ENCODE measurements at regions not wholly inside any gene's neighbourhood (a gene's known extent, or its start where the extent isn't known, plus 50 kb on each side); places are given as distances from the start of the nearest gene placed in this dataset.
"Not testable (repeated sequence)": the region's sequence is repeated elsewhere in the genome, so short reads cannot be mapped to it uniquely, and the experiment has no call there.

DNA sequence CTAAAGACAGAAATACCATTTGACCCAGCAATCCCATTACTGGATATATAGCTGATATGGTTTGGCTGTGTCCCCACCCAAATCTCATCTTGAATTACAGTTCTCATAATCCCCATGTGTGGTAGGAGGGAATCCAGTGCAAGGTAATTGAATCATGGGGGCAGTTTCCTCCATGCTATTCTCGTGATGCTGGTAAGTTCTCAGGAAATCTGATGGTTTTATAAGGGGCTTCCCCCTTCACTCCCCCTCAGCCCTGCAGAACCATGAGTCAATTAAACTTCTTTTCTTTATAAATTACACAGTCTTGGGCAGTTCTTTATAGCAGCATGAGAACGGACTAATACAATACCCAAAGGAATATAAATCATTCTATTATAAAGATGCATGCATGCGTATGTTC lies 184.6 kb upstream of the NR3C1 start:
- not testable (repeated sequence) for DNase-seq (ENCODE audit: low read depth in 2 of 2)

DNA sequence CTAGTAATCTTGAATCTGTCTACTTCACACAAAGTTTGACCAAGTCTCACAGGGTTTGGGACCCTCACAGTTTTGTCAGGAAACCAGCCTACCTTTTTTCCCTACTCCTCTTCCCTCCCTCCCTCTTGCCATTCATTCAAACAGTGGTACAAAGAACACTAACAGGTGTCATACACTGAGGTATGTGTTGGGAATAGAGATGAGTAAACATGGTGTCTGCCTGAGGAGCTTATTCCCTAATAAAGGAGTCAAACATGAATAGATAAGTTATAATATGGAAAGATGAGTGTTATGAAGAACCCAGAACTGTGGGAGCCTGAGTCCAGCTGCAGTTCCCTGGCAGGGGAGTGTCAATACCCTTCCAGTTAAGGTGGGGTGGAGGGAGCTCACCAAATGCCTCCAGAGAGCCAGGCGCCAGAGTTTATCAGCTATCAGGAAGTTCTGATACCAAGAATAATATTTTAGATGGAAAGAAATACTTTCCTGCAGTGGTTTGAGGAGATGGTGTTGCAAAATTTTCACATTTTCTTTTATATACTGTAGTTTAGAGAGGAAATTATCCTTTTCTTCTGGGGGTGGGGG lies 183.4 kb upstream of the NR3C1 start:
- DNase-seq (ENCODE audit: low read depth in 2 of 2): no peak

DNA sequence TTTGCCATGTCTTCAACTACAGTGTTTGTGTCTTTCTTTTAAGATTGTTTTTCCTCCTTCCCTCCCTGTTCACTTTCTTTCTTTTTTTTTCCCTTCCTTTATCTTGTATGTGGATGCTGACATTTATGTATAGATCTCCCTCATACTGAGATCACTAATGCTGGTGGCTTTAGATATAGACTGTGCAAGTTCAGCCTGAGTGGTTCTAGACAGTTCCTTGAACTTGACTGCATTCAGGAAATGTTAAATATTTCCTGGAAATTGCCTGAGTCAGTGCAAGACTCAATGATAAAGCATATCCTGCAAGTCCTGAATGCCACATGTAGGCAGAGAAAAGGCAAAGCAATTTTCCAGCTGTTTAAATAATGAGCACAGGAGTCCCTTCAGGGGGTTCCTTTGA lies 182.5 kb upstream of the NR3C1 start:
- DNase-seq (ENCODE audit: low read depth in 2 of 2): no peak

DNA sequence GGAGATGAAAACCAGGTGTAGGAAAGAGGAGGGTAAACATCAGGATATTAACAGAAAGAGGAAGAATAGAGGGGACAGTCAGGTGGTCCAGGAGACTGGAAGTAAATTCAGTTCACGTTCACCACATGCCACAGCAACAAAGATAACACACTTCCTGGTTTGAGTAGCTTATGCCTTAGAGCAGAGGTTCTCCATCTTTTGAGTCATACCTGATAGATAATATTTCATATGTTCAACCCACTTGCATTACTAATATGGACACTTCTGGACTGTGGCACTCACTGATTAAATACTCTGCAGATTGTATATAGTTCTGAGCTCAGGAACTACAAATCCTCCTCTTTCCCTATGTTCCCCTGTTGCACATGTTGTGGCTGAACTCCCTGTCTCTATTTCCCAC lies 179.9 kb upstream of the NR3C1 start:
- DNase-seq (ENCODE audit: low read depth in 2 of 2): no peak

DNA sequence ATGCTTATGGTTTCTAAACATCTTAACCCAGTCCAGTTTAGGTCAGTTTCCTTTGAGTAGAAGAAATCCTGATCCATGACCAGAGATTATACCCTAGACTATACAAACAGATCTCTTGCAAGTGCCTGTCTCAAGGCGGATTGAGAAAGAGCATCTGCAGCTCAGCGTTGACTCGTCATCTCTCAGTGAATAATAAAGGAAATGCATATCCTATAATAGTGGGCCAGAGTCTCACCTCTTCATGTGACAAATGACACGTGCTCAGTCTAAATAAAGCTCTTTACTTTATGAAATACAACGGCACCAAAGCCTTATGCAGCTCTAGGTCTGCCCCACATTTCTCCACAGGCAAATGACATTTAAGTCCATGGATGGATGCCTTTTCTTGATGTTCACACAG lies 179.4 kb upstream of the NR3C1 start:
- DNase-seq (ENCODE audit: low read depth in 2 of 2): no peak

DNA sequence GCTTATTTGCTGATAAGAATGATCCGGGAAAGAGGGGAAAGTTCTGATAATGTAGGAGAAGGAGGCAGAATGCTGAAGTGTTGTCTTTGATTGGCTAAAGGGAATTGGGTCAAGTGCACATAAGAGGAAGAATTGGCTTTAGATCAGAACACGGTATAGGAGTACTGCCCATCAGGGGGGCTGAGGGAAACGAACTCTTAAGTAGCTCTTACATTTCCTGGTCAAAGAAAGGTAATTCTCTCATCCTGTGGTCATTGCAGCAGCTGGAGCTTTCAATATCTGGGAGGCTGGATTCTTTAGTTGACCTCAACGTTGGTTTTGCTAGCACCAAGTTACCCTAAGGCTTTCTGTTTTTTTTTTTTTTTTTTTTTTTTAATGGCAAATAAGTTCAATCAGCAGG lies 178.7 kb upstream of the NR3C1 start:
- no peak for DNase-seq (ENCODE audit: low read depth in 2 of 2)

DNA sequence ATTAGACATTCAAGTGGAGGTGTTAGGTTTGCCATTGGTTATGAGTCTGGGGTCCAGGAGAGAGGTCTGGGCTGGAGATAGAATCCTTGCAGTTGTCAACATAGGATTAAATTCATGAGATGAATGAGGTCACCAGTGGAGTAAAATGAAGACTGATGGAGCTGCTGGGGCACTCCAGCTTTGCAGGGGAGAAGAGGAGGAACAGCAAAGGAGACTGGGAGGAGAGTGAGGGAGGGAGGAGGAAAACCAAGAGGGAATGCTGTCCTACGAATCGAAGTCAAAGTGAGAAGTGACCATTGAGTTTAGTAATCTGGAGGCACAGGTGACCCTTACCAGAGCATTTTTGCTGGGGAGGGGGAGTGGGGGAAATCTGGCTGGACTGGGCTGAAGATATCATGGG lies 178.2 kb upstream of the NR3C1 start:
- DNase-seq (ENCODE audit: low read depth in 2 of 2): no peak

DNA sequence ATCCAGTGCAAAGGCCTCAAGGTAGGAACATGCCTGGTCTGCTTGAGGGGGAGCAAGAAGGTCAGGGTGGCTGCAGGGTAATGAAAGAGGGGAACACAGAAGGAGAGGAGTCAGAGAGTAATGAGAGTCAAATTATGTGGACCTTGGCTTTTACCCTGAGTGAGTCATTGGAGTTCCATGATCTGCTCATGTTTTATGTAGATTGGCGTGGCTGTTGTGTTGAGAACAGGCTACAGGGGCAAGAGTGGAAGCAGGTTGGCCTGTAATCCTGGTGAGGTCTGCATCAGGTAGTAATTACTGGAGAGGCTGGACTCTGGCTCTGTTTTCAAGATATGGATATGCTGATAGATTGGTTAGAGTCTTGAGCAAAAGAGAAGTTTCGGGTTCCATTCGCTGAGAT lies 177.7 kb upstream of the NR3C1 start:
- DNase-seq (ENCODE audit: low read depth in 2 of 2): no peak

DNA sequence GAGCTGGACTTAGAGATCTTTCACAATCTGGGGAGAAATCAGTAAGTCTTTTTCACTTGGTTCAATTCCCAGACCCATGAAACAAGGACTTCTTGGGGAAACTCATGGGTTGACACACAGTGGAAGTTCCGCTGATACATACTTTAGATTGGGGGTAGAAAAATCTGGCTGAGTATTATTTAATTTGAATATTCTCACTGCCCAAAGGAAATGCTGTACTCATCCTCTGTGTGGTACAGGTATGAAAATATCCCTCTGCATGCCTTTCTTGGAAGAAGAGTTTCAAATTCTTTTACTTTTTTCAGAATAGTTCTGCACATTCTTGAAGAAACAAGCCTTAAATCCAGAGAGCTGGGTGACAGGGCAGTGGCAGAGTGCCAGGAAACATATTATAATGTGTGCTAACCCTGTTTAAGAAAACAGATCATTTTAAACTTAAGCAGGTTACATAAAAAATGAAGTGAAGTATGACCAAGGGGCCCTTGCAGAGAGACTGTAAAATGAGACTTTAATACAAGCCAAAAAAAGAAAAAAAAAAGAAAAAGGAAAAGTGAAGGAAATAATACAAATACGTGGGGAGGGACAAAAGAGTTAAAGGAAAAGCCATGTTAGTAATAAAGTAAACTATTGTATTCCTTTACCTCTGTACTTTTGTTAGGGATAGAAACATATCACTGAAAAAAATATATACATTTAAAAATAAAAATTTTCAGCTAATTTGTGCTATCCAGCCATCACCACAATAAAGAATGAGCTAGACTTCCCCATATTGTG lies 173.4 kb upstream of the NR3C1 start:
- no peak for DNase-seq (ENCODE audit: low read depth in 2 of 2)

DNA sequence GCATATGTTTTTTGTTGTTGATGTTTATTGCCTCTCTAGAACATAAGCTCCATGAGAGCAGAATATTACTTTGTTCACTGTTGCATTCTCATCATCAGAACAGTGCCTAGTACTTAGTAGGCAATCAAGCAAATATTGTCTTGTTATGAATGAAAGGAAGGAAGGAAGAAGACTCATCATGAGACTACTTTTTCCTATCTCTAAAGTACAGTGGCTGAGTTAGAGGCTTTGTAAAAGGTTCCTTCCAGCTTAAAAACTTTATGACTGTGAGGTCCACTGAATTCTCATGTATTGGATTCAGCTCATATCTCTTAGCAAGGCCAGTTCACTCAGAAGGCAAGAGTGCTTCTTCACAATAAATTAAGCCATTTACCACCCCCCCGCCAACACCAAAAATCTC lies 171.8 kb upstream of the NR3C1 start:
- DNase-seq (ENCODE audit: low read depth in 2 of 2): no peak

DNA sequence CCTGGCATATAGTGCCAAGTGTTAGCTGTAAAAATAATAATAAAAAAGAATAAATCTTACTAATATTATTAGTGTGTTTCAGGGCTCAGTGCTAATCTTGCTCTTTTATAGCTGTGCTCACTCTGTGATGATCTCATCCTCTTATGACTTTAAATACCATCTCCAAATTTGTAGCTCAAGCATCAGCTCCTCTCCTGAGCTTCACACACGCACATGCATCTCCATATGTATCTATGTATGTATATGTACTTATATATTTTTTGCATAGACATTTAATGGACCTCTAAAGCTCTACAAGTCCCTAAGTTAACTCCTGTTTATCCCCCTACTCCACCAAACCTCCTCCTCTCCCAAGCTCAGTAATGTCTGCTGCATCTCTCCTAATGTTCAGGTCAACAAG lies 170.8 kb upstream of the NR3C1 start:
- no peak for DNase-seq (ENCODE audit: low read depth in 2 of 2)

DNA sequence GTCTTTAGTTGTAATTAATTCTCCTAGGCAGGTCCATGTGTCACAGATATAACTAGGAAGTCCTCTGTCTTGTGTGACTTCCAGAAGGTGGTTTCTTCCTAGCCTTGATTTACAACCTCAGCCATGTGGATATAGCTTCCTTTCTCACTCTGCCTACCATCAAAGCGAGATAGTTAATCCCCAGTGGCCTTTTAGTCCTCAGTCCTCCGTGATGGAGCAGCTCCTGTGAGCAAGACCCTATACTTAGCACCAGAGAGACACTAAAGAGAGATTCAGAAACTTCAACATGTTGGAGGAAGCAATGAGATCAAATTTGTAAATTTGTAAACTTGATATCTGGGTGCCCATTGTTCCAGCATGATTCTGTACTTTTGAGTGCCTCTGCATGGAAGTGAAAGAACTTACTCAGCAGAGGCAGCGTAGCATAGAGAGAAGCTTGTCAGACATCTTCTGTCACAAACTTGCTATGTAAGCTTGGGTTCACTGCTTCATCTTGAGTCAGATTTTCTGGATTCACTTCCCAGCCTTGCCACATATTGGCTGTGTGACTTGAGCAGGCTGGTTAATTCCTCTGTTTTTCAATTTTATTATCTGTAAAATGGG lies 170.2 kb upstream of the NR3C1 start:
- no peak for DNase-seq (ENCODE audit: low read depth in 2 of 2)

DNA sequence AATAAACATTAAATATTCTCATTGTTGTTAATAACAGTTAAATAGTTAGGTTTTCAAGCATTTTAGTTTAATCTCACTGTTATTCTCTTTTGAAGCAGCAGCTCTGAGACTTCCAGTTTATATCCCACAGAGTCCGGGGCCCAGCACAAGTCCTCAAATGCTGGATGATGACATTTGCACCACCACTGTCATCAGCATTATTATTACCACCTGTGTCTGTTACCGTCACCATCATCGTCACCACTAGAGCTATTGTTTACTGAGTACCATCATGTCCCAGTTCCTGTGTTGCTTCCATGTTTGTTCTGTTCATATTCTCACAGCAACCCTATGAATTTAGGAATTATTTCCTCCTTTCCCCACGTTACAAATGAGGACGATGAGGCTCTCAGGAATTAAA lies 169.2 kb upstream of the NR3C1 start:
- no peak for DNase-seq (ENCODE audit: low read depth in 2 of 2)

DNA sequence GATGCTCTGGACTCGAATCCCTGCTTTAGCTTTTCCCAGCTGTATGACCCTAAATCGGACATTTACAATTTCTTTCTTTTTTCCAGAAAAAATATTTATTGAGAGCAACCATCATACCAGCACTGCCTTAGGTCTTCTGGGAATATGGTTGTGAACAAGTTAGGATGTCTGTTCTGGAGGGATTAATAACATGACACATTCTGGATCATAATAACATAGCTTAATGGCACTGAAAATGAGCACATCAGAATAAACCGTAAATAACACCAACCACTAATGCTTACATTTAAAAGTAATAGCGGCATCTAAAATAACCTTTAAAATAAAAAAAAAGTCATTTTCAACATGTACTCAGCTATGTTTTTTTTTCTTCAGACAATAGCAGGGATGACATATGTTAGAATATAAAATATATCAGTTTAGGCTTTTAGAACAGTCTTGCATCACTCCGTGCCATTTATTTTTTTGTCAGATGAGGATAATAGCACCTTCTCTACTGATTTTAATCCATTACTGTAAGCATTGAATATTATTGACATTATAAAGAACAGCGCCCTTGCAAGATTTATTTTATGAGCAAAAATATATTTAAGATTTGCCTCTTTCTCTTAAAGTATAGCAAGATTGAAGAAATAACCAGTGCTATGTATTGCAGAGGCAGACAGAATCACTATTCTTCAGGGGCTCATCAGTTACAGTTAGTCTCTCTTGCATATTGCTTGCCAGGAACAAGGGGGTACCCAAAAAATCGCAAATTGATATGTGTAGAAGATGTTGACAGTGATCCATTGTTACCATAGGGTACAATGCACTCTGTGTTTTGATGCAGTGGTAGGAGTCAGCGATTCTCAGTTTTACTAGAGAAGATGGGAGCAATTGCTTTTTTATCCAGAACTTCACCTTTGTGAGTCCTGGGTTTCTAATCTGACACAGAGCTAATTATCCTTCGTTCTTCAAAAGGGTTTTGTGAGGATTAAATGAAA lies 168.4 kb upstream of the NR3C1 start:
- no peak for DNase-seq (ENCODE audit: low read depth in 2 of 2)

DNA sequence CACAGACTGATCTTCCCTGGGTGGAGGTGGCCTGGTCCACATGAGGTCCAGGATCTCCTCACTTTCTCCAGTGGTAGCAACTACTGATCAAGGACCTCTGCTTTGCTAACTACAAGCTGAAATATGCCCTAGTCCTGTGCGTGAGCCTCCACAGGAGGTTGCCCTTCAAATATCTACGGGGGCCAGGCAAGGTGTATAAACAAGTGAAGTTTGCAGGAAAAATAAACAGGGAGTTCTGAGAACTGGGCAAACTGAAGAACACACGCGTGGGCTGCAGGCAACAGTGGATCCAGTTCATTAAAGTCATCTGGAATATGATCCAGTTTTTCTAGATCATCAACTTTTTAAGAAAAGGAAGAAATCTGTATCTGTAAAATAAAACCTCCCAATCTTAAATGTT lies 167.5 kb upstream of the NR3C1 start:
- DNase-seq (ENCODE audit: low read depth in 2 of 2): no peak

DNA sequence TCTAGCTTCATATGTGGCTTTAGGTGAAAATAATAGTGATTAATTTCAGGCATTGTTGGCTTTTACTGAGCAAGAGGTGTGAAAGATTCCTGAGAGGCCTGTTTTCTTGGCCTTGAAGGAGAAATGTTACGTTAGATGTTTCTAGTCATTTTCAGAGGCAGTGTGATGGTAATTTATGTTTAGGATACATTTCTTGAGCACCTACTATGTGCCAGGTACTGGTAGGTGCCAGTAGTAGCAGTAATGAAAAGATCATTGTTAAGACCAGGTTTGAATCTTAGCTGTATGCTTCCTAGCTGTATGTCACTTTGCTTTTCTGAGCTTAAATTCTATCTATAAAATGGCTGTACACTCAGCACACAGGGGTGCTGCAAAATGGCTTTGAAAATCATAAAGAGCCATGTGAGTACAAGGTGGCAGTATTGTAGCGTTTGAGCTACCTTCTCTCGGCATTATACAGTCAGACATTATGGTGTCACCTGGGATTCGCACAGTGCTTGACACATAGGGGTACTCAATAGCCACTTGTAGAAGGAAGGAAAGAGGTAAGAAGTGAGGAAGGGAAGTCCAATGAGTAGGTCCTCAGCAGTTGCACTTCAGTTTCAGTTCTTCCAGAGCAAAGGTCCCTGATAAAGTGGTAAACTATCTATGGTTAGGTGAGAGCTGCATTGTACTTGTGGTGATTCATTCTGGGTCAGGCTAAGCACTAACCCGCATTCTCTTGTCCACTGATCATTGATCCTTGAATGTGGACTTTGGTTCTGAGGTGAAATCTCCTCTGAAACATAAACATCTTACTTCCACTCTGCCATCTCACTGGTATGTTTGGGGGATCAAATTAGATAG lies 166.5 kb upstream of the NR3C1 start:
- DNase-seq (ENCODE audit: low read depth in 2 of 2): no peak

DNA sequence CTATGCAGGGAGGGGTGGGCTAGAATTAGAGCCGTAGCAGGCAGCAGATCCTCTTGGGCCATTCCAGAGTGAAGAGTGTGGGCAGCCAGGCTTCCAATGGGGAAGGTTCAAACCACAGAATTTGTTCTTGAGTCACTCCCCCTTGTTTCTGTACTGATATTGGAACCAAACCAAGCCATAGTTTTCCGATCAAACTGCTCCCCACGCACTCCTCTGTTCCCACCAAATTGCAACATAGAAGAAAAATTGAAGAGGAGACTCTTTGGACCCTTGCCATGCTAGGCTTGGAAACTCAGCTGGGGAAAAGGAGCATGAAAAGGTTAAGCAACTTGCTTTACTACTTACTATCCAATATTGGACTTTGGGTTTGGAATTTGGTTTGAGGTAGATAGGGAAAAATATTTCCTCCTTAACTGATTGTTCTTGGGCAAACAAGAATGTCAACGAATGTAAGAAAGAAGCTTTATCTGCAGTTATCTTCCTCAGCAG lies 165.8 kb upstream of the NR3C1 start:
- no peak for DNase-seq (ENCODE audit: low read depth in 2 of 2)

DNA sequence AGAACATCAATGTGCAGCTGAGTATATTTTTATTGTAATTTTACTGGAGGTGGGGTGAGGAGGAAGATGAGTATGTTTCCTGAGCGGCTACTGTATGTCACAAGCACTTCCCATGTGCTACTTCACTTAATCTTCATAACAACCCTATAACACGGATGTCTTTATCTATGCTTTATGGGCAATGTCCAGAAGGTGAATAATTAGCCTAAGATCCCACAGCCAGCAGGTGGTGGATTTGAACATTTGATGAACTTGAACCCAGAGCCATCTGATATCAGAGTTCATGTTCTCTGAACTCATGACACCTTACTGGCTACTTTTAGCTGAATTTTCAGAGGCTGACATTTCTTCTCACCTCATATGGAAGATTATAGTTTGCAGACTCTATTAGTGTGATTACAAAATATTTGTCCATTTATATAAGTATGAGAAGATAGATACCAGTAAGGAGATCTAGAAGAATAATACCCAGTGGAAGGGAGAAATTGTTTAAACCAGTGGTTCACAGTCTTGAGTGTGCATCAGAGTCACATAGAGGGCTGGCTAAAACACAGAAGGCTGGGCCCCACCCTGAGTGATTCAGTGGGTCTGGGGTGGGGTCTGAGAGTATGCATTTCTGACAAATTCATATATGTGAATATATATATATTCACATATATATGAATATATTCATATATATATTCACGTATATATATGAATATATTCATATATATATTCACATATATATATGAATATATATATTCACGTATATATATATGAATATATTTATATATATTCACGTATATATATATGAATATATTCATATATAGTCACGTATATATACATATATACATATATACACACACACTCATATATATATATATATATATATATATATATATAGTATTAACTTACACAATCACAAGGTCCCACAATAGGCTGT lies 164.4 kb upstream of the NR3C1 start:
- DNase-seq (ENCODE audit: low read depth in 2 of 2): no peak

DNA sequence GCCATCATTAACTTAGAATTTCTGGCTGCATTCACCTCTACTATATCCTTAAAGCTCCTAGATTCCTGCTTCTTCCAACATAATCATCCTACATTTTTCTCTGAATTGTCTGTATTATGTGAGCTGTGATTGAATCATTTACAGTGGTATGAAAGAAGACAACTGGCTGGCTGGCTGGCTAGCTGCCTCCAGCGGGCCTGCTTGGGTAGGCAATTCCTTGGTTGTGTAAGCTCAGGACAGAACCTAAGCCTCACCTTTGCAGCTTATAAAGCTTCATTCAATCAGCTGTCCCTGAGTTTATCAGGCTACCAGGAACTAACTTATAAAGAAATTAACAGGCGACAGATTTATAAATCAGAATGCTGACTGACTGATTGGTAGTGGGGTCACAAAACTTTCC lies 162.7 kb upstream of the NR3C1 start:
- no peak for DNase-seq (ENCODE audit: low read depth in 2 of 2)

DNA sequence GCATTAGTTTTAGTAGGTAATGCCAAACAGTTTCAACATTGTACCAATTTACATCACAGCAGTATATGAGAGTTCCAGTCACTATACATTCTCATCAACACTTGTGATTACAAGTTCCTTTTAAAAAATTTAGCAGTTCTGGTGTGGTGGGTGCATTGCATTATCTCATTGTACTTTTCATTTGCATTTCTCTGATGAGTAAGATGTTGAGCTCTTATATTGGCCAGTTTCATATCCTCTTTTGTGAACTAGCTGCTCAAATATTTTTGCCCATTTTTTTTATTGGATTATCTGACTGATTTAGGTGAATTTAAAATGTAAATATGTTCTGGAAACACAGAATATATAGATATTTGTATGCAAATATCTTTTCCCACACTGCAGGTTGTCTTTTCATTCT lies 160.9 kb upstream of the NR3C1 start:
- no peak for DNase-seq (ENCODE audit: low read depth in 2 of 2)

Data from stimulated activated CD4-positive, alpha-beta T cell treated with anti-CD3 and anti-CD28 coated beads, Interleukin-1b, Interleukin-23, amount 100 ng/mL, for 4 hours (primary cell).